NCI-H1105 (cell line): ENCODE measurements at regions not wholly inside any gene's neighbourhood (a gene's known extent, or its start where the extent isn't known, plus 50 kb on each side); places are given as distances from the start of the nearest gene placed in this dataset.
A peak's percentile ranks its signal among the peaks of the same experiment; 100 is the strongest.
"Not testable (repeated sequence)": the region's sequence is repeated elsewhere in the genome, so short reads cannot be mapped to it uniquely, and the experiment has no call there.

Source experiments
- DNase-seq: peaks from one replicate; lab custom pipeline; 2025; lab: John Stamatoyannopoulos, UW

DNA sequence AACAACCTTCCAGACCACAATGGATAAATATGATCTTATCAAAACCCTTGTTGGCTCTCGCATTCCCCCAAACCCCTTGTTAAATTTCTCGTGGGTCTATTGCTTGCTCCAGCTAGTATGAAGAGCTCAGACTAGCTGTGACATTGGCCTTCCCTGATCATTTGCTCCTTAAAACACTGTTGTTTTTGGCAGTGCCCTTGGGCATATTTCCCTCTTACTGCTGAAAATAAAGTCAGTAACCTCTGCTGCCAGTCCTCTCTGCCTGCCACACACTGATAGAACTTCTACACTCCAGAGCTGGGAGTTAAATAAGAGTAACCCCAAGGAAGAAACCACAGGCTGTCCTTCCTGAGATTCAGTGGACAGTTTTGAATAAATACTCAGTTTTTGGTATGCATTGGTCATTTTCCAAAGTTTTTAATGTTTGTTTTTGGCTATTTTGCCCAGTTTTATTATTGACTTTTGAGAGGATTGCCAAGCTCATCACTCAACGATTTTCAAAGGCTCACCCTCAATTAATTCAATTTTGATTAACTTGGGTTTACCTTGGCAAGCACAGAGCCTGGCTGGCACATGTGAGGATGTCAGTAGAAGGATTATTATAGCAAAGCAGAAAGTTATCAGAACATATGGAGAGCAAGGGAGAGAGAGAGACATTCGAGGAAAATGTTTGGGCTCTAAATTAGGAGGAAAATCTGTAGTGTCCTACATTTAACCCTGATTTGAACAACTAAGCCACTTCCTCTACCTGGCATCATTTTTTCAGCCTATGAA, 84.3 kb upstream of the SYN3 start:
- DNase-seq: no peak

DNA sequence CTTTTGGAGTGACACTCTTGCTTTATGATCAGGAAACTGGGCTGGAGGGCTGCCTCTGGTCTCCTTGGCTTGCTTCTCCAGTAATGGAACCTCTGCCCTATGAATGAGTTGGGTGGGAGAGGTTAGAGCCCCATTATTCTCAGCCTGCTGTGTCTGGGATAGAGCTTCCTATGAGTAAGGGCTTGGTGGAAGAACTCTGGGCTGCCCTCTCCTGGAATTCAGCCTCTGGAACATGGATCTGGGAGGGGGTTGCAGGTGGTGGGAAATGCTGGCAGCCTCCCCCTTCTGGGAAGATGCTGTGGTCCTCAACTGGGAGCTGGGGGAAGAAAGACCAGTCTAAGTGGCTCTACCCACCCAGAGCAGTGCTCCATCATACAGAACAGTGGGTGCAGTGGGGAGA, 81.8 kb upstream of the SYN3 start:
- DNase-seq: no peak

DNA sequence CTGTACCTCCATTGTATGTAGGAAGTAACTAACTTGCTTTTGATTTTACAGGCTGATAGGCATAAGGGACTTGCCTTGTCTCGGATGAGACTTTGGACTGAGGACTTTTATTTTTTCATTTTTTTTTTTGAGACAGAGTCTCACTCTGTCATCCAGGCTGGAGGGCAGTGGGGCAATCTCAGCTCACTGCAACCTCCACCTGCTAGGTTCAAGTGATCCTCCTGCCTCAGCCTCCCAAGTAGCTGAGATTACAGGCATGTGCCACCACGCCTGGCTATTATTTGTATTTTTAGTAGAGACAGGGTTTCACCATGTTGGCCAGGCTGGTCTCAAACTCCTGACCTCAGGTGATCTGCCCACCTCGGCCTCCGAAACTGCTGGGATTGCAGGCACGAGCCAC, 80.2 kb upstream of the SYN3 start:
- not testable (repeated sequence) for DNase-seq

GRCh38 chr22:33130473-33130872, 72.3 kb upstream of the SYN3 start:
- DNase-seq: no peak

GRCh38 chr22:33129621-33130020, 71.4 kb upstream of the SYN3 start:
- no peak for DNase-seq

GRCh38 chr22:33126881-33127280, 68.7 kb upstream of the SYN3 start:
- DNase-seq: no peak

DNA sequence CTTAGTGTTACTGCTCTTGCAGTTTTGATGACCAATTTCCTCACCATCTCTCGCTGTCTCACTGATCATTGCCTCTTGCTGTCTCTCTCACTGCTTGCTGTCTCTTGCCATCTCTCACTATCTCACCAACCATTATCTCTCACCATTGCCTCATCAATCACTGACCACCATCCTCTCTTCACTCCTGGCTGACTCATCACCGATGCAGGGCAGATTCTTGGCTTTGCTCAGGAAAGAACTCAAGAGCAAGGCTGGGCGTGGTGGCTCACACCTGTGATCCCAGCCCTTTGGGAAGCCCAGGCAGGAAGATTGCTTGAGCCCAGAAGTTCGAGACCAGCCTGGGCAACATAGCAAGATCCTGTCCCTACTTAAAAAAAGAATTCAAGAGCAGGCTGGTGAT, 66.3 kb upstream of the SYN3 start:
- no peak for DNase-seq

GRCh38 chr22:33122439-33122838, 64.3 kb upstream of the SYN3 start:
- DNase-seq: not testable (repeated sequence)

DNA sequence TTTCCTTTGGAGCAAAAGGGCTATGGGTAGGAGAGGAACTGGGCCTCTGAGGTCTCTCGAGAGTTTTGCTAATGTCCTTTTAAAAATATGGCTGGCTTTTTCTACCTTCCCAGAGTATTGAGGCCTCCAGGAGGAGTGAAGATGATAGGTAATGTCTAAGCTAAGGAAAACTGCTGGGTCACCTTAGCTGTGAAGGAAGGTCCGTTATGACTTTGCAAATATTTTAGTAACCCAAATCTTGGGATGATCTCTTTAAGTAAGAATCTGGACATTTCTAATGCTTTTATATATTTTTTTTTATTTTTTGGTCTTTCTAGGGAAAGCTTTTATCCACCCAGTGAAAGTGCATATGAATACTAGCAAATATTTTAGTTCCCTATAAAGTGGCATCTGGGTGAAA, 60.9 kb upstream of the SYN3 start:
- no peak for DNase-seq

GRCh38 chr22:33117821-33118220, 59.6 kb upstream of the SYN3 start:
- DNase-seq: no peak

- no peak for DNase-seq
These were observed 58.8 kb upstream of the SYN3 start for GRCh38 chr22:33116841-33117547.

- DNase-seq: no peak
These were observed 56.4 kb upstream of the SYN3 start for GRCh38 chr22:33114565-33114964.

DNA sequence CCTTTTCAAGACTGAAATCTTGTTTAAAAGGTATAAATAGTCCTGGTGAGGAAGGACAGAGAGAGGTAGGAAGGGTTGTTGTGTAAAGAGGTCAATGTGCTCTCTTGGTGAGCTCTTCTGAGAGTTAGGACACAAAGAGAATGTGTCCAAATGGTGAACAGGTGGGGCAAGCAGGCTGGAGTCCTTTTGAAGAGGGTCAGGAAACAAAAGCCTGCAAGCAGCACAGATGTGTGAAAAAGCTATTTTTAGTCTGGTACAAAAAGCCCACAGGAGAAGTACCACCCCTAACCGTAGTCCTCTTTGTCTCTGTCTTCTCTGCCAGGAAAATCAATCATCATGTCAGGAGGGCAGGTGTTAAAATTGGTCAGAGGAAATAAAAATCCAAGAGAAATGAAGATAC, 54.4 kb upstream of the SYN3 start:
- peak; percentile 67 for DNase-seq

DNA sequence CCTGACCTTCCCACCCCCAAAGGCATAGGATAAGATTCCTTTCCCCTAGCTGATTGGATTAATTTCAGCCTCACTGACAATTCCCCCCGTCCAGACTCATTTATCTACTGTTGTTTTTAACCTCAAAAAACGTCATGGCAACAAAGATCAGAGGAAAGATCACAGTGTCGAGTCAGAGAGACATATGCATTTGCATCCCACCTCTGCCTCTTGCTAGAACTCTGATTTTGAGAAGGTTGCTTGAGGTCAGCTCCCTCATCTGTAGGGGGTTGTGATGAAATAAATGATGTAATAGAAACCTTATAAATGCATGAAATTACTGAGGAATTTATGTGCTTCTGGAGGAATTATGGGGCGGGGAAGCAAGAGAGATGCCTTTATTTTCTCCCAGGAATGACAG, 53.3 kb upstream of the SYN3 start:
- no peak for DNase-seq

DNA sequence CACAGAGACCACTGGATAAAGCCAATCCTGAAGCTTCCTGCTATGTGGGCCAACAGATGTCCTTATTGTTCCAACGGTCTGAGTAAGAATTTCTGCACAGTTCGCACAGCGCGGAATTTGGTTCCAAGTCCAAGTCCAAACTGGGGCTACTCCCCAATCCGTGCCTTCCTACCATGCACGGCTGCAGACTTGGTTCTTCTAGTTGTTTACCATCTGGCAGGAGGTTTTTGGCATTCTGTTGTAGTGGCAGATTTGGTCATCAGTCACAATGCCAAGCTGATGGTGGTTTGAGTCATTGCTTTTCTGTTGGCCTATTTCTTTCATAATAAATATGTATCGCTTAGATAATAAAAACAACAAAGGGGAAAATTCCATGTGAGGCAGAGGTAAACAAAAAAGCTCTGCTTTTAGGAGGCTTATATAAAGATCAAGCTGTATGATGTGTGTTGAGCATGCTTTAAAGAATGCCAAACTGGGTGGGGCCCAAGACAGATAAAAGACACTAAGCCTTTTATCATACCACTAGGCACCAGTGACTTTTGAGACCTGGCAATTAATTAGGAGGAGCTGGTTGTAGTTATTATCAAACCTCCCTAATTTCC, 52.5 kb upstream of the SYN3 start:
- DNase-seq: no peak

DNA sequence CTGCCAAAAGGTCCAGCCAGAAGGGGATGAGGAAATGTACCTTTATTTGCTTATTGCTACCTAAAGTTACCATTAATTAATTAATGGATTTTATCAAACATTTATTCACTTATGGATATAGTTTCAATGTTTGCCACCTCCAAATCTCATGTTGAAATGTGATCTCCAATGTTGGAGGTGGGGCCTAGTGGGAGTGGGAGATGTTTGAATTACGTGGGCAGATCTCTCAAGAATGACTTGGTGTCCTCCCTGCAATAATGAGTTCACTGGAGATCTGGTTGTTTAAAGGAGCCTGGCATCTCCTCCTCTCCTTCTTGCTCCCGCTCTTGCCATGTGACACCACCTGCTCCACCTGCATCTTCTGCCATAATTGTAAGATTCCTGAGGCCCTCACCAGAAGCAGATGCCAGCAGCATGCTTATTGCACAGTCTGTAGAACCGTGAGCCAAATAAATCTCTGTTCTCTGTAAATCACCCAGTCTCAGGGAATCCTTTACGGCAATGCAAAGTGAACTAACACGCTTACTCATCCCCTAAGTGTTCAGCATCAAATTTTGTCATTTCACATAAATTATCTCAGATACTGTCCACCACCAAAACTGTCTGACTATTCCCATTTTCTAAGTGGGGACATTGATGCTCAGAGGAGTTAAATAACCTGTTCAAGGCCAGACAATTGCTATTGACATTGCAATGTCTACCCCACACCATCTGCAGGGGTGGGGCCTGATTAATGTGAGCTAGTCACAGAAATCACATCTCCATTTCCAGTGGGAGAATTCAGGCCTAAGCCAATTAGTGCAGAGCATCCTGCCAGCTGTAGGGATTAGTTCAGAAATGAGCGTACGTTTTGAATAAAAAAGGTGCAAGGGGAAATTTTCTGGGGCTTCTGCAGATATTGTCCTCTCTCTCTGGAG, 51.6 kb upstream of the SYN3 start:
- DNase-seq: no peak

- no peak for DNase-seq
These were observed 49.9 kb upstream of the SYN3 start for GRCh38 chr22:33108037-33108436.
